ENCODE measurements at regions not wholly inside any gene's neighbourhood (a gene's known extent, or its start where the extent isn't known, plus 50 kb on each side); places are given as distances from the start of the nearest gene placed in this dataset.

DNA sequence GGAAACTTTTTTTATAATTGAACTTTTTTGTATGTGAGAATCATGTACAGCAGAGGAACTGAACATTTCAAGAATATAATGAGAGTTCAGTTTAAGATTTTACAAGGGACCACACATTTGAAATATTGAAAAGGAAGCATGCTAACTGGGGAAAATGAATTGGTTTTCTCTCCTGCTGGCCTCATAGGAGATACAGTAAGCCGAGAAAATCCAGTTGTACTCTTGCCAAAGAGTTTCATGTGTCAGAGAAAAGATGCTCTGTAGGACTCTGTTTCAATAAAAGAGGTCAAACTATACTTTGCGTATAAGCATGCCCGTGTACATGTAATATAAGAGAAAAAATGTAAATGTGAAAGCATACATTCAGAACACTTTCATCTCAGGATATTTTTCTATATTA, 393.5 kb upstream of the NRSN1 start:
- TF ChIP-seq EZH2 (IDR thresholded peaks at IDR 0.05; ENCODE audit: borderline replicate concordance, low read length) = no peak
- TF ChIP-seq, protein P1, sequence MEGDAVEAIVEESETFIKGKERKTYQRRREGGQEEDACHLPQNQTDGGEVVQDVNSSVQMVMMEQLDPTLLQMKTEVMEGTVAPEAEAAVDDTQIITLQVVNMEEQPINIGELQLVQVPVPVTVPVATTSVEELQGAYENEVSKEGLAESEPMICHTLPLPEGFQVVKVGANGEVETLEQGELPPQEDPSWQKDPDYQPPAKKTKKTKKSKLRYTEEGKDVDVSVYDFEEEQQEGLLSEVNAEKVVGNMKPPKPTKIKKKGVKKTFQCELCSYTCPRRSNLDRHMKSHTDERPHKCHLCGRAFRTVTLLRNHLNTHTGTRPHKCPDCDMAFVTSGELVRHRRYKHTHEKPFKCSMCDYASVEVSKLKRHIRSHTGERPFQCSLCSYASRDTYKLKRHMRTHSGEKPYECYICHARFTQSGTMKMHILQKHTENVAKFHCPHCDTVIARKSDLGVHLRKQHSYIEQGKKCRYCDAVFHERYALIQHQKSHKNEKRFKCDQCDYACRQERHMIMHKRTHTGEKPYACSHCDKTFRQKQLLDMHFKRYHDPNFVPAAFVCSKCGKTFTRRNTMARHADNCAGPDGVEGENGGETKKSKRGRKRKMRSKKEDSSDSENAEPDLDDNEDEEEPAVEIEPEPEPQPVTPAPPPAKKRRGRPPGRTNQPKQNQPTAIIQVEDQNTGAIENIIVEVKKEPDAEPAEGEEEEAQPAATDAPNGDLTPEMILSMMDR (IDR thresholded peaks at IDR 0.05; ENCODE audit: low read length) = no peak

Data from OCI-LY1 (cell line).